Keratinocyte (primary cell): ENCODE measurements at regions not wholly inside any gene's neighbourhood (a gene's known extent, or its start where the extent isn't known, plus 50 kb on each side); places are given as distances from the start of the nearest gene placed in this dataset.

Experiments
- DNase-seq: peaks from one replicate; pipeline ENCODE4 v3.0.0-alpha.2; 2011; ENCODE audit warnings: low read depth, missing footprints, low spot score
- FAIRE-seq: peaks from 2 replicates; lab custom pipeline; 2011; peaks lifted over from hg19 to GRCh38; lab: Jason Lieb, UNC
- H2AFZ ChIP-seq: 2 replicates; pipeline ENCODE4 v1.6.0; 2012; ENCODE audit warnings: low read length, control low read depth, inconsistent platforms; ENCODE audit not compliant: control insufficient read depth
- H3K27ac ChIP-seq: 2 replicates; pipeline ENCODE4 v1.5.1; 2011; ENCODE audit warnings: low read length; ENCODE audit not compliant: control insufficient read depth, insufficient read depth
- H3K27me3 ChIP-seq: 3 replicates; pipeline ENCODE4 v1.6.0; 2011; ENCODE audit warnings: low read length; ENCODE audit not compliant: control insufficient read depth, insufficient read depth; ENCODE audit errors: extremely low read depth
- H3K36me3 ChIP-seq, 2 experiments: 2 replicates in 1 of 2; 3 replicates in 1 of 2; pipeline ENCODE4 v1.5.1; 2011; ENCODE audit warnings: low read length in 2 of 2, mild to moderate bottlenecking in 1 of 2; ENCODE audit not compliant: control insufficient read depth in 2 of 2, insufficient read depth in 2 of 2; ENCODE audit errors: extremely low read depth in 1 of 2
- H3K4me1 ChIP-seq: 3 replicates; pipeline ENCODE4 v1.5.1; 2011; ENCODE audit warnings: low read length; ENCODE audit not compliant: control insufficient read depth, insufficient read depth; ENCODE audit errors: extremely low read depth
- H3K4me2 ChIP-seq: 3 replicates; pipeline ENCODE4 v1.6.0; 2011; ENCODE audit warnings: low read depth, low read length; ENCODE audit not compliant: control insufficient read depth, insufficient read depth; ENCODE audit errors: extremely low read depth
- H3K4me3 ChIP-seq, 3 experiments: fragments of 200-600 bp in 1 of 3; sonication (generic) in 1 of 3; 2 replicates in 2 of 3; 3 replicates in 1 of 3; pipeline ENCODE4 v1.5.1; 2011 to 2016; ENCODE audit warnings: low read length in 3 of 3, mild to moderate bottlenecking in 3 of 3, control low read depth in 2 of 3, inconsistent platforms in 1 of 3, low read depth in 1 of 3, mixed read lengths in 1 of 3, mixed run types in 1 of 3, moderate library complexity in 1 of 3; ENCODE audit not compliant: control insufficient read depth in 2 of 3, insufficient read depth in 2 of 3; ENCODE audit errors: extremely low read depth in 1 of 3
- H3K79me2 ChIP-seq: 2 replicates; pipeline ENCODE4 v1.6.0; 2012; ENCODE audit warnings: low read length; ENCODE audit not compliant: control insufficient read depth, insufficient read depth
- H3K9ac ChIP-seq: 3 replicates; pipeline ENCODE4 v1.6.0; 2011; ENCODE audit warnings: low read length; ENCODE audit not compliant: control insufficient read depth, insufficient read depth; ENCODE audit errors: extremely low read depth
- H3K9me1 ChIP-seq: 3 replicates; pipeline ENCODE4 v1.6.0; 2011; ENCODE audit warnings: low read length; ENCODE audit not compliant: control insufficient read depth, insufficient read depth; ENCODE audit errors: extremely low read depth
- H3K9me3 ChIP-seq: 2 replicates; pipeline ENCODE4 v1.5.1; 2012; ENCODE audit warnings: low read depth, low read length; ENCODE audit not compliant: control insufficient read depth
- H4K20me1 ChIP-seq: 3 replicates; pipeline ENCODE4 v1.6.0; 2011; ENCODE audit warnings: low read length; ENCODE audit not compliant: control insufficient read depth, insufficient read depth; ENCODE audit errors: extremely low read depth
- CTCF ChIP-seq, 3 experiments: IDR thresholded peaks in 1 of 3; conservative IDR thresholded peaks in 1 of 3; optimal IDR thresholded peaks in 1 of 3; 2 replicates in 2 of 3; 3 replicates in 1 of 3; pipeline versions ENCODE3 to v1.5.1; 2011; ENCODE audit warnings: low read length in 3 of 3, mild to moderate bottlenecking in 3 of 3, moderate library complexity in 2 of 3, control low read depth in 1 of 3, inconsistent platforms in 1 of 3; ENCODE audit not compliant: insufficient read depth in 2 of 3; ENCODE audit errors: extremely low read depth in 1 of 3
- EZH2 ChIP-seq: IDR thresholded peaks from one replicate; pipeline ENCODE4 v1.6.1; 2012; ENCODE audit warnings: inconsistent platforms, mild to moderate bottlenecking, low read length, moderate library complexity
- dilution Hi-C: fragments of 300-500 bp; cut with MboI; formaldehyde crosslinking; loops from one replicate; pipeline ENCODE4 v1.7.0; 2020; ENCODE audit warnings: low sequenced_read_pairs; ENCODE audit not compliant: extremely low pct_ligation_motif_present

GRCh38 chr6:125568609-125569008 lies 180.8 kb upstream of the HEY2 start:
- H3K27me3 ChIP-seq = no peaks in the 10 kb centered on the region

GRCh38 chr6:125570526-125570925 lies 178.9 kb upstream of the HEY2 start:
- Histone ChIP-seq H2AFZ (no peak overlapping the region), H3K9me3 (no peaks in the 10 kb centered on the region), H3K9me1 (no peaks in the 10 kb centered on the region), H3K4me1 (no peaks in the 10 kb centered on the region), H3K4me2 (no peak overlapping the region), H3K27ac (no peak overlapping the region), H4K20me1 (no peaks in the 10 kb centered on the region), H3K9ac (no peak overlapping the region), H3K4me3 (no peak overlapping the region), H3K27me3 (no peaks in the 10 kb centered on the region), H3K36me3 (no peaks in the 10 kb centered on the region), H3K79me2 (no peaks in the 10 kb centered on the region)
- TF ChIP-seq CTCF (optimal IDR thresholded peaks at IDR 0.05 in 1 of 3, IDR thresholded peaks at IDR 0.05 in 1 of 3, conservative IDR thresholded peaks at IDR 0.05 in 1 of 3; ENCODE audit: extremely low read depth in 1 of 3, insufficient read depth in 2 of 3, low read length in 3 of 3) (no peak), EZH2 (no peak)
- dilution Hi-C loops = no loop called here
- DNase-seq (no peak), FAIRE-seq (no peak)

More at GRCh38 chr6:125568609-125569008, 180.8 kb upstream of the HEY2 start:
- no peak for DNase-seq
- H3K9ac ChIP-seq = no peak overlapping the region
- no peak overlapping the region for H3K27ac ChIP-seq
- no peaks in the 10 kb centered on the region for H4K20me1 ChIP-seq
- no peak overlapping the region for H2AFZ ChIP-seq
- dilution Hi-C loops = no loop called here
- H3K9me1 ChIP-seq = no peaks in the 10 kb centered on the region
- FAIRE-seq = no peak
- no peak overlapping the region for H3K4me3 ChIP-seq
- no peak for TF ChIP-seq CTCF (optimal IDR thresholded peaks at IDR 0.05 in 1 of 3, IDR thresholded peaks at IDR 0.05 in 1 of 3, conservative IDR thresholded peaks at IDR 0.05 in 1 of 3; ENCODE audit: extremely low read depth in 1 of 3, insufficient read depth in 2 of 3, low read length in 3 of 3)
- no peak for TF ChIP-seq EZH2
- no peak overlapping the region for H3K4me2 ChIP-seq
- H3K9me3 ChIP-seq = no peaks in the 10 kb centered on the region
- no peaks in the 10 kb centered on the region for H3K79me2 ChIP-seq
- no peaks in the 10 kb centered on the region for H3K4me1 ChIP-seq
- no peaks in the 10 kb centered on the region for H3K36me3 ChIP-seq
